ENCODE measurements at regions not wholly inside any gene's neighbourhood (a gene's known extent, or its start where the extent isn't known, plus 50 kb on each side); places are given as distances from the start of the nearest gene placed in this dataset.
"Not testable (repeated sequence)": the region's sequence is repeated elsewhere in the genome, so short reads cannot be mapped to it uniquely, and the experiment has no call there.

DNA sequence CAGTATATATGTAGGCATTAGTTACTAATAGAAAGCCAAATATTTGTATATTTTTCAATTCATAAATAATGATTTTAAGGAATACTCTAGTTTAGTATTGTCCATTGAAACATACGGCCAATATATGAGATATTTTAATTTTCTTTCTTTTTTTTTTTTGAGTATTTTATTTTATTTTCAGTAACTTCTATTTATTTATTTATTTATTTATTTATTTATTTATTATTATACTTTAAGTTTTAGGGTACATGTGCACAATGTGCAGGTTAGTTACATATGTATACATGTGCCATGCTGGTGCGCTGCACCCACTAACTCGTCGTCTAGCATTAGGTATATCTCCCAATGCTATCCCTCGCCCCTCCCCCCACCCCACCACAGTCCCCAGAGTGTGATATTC, 2007.1 kb upstream of the CDH6 start:
- not testable (repeated sequence) for TF ChIP-seq EZH2, EZH2phosphoT487 (IDR thresholded peaks at IDR 0.05)
- TF ChIP-seq, protein P1, sequence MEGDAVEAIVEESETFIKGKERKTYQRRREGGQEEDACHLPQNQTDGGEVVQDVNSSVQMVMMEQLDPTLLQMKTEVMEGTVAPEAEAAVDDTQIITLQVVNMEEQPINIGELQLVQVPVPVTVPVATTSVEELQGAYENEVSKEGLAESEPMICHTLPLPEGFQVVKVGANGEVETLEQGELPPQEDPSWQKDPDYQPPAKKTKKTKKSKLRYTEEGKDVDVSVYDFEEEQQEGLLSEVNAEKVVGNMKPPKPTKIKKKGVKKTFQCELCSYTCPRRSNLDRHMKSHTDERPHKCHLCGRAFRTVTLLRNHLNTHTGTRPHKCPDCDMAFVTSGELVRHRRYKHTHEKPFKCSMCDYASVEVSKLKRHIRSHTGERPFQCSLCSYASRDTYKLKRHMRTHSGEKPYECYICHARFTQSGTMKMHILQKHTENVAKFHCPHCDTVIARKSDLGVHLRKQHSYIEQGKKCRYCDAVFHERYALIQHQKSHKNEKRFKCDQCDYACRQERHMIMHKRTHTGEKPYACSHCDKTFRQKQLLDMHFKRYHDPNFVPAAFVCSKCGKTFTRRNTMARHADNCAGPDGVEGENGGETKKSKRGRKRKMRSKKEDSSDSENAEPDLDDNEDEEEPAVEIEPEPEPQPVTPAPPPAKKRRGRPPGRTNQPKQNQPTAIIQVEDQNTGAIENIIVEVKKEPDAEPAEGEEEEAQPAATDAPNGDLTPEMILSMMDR (IDR thresholded peaks at IDR 0.05): not testable (repeated sequence)
